ENCODE measurements at regions not wholly inside any gene's neighbourhood (a gene's known extent, or its start where the extent isn't known, plus 50 kb on each side); places are given as distances from the start of the nearest gene placed in this dataset.

GRCh38 chr2:16525265-16525887 is 140.3 kb downstream of the CYRIA start:
- TF ChIP-seq, protein P1, sequence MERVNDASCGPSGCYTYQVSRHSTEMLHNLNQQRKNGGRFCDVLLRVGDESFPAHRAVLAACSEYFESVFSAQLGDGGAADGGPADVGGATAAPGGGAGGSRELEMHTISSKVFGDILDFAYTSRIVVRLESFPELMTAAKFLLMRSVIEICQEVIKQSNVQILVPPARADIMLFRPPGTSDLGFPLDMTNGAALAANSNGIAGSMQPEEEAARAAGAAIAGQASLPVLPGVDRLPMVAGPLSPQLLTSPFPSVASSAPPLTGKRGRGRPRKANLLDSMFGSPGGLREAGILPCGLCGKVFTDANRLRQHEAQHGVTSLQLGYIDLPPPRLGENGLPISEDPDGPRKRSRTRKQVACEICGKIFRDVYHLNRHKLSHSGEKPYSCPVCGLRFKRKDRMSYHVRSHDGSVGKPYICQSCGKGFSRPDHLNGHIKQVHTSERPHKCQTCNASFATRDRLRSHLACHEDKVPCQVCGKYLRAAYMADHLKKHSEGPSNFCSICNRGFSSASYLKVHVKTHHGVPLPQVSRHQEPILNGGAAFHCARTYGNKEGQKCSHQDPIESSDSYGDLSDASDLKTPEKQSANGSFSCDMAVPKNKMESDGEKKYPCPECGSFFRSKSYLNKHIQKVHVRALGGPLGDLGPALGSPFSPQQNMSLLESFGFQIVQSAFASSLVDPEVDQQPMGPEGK (CRISPR knock-in tag; IDR thresholded peaks at IDR 0.05; ENCODE audit: borderline replicate concordance), result no peak
- TF ChIP-seq ZNF8 (CRISPR knock-in tag; IDR thresholded peaks at IDR 0.05) (no peak), ZNF70 (CRISPR knock-in tag; IDR thresholded peaks at IDR 0.05) (no peak), BACH2 (CRISPR knock-in tag; IDR thresholded peaks at IDR 0.05; ENCODE audit: borderline replicate concordance) (no peak), CSDC2 (CRISPR knock-in tag; IDR thresholded peaks at IDR 0.05) (no peak), ZFP3 (CRISPR knock-in tag; IDR thresholded peaks at IDR 0.05) (no peak), OSR1 (CRISPR knock-in tag; IDR thresholded peaks at IDR 0.05) (no peak), ZFP30 (CRISPR knock-in tag; IDR thresholded peaks at IDR 0.05) (no peak)
